ENCODE measurements at regions not wholly inside any gene's neighbourhood (a gene's known extent, or its start where the extent isn't known, plus 50 kb on each side); places are given as distances from the start of the nearest gene placed in this dataset.

- peak; percentile 75 for DNase-seq
Measured at GRCh38 chr13:47826471-47826870, 174.6 kb downstream of the SUCLA2 start.

DNA sequence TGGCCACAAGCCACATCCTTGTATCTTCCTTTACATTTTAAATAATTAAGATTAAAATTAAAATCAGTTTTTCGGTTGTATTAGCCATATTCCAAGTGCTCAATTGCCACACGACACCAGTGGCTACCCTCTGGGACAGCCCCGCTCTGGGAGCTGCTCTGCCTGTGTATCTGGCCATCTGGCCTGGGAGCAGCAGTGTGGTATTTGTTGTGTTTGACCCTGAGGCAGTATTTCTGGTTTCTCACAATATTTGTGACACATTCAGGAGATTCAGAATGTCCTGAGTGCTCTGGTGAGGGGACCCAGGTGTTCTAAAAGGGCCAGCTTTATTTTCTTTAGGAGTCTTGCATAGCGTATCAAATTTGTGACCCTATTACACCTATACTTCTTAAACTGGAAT, 179.0 kb downstream of the SUCLA2 start:
- no peak for DNase-seq

GRCh38 chr13:47816831-47817230, 184.2 kb downstream of the SUCLA2 start:
- no peak for DNase-seq

GRCh38 chr13:47813718-47814117, 187.4 kb downstream of the SUCLA2 start:
- DNase-seq: no peak

DNA sequence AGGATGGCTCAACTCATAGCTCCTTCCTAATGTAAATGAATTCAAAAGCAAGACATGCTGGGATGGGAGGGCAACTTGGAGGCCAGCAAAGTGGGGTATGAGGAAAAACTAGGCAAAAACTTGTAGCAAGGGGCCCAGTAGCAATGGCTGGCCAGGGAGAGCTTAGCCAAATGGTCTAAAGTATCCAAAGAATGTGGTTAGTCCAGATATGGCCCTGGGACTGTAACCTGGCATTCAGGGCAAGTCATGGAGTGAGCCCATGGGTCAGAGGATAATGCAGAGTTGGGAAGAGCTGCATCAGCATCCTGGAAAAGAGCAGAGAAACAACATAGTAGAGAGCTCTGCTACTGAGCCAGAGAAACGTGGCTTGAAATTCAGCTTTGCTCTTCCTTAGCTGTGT, 191.7 kb downstream of the SUCLA2 start:
- DNase-seq: no peak

- no peak for DNase-seq
Measured at GRCh38 chr13:47803131-47803530, 197.9 kb downstream of the SUCLA2 start.

- no peak for DNase-seq
Measured at GRCh38 chr13:47801555-47801954, 199.5 kb downstream of the SUCLA2 start.

- DNase-seq: no peak
Measured at GRCh38 chr13:47800593-47800992, 200.5 kb downstream of the SUCLA2 start.

DNA sequence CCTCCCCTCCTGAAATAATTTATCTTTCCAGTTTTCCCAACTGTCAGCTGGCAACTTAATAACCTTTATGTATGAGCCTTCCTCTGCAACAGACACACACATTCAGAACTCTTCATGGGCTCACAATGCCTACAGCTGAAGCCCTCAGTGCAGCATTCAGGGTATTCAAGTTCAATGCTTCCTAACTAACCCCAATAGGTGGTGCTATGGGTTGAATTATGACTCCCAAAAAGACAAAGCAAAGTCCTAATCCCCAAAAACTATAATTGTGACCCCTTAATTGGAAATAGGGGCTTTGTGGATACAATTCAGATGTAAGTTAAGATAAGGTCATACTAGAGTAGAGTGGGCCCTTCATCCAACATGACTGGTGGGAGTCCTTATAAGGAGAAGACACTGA, 202.2 kb downstream of the SUCLA2 start:
- DNase-seq: peak; percentile 36

GRCh38 chr13:47798194-47798593, 202.9 kb downstream of the SUCLA2 start:
- no peak for DNase-seq

DNA sequence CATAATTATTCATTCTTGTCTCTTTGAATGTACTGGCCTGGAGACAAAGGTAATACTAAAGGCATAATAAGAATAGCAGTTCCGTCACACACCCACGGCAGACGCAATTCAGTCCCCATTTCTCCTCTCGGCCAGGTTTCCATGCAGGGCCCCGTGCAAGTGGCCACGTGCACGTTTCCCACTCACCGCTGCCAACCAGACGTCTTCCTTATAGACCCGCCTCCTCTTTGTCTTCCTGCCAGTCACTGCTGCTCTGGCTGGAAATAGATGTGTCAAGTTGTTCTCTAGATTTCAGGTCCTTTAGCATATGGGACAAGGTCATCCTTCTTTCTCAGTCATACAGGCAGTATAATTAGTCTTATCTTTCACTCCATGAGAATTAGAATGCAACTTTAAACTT, 204.3 kb downstream of the SUCLA2 start:
- DNase-seq: no peak

DNA sequence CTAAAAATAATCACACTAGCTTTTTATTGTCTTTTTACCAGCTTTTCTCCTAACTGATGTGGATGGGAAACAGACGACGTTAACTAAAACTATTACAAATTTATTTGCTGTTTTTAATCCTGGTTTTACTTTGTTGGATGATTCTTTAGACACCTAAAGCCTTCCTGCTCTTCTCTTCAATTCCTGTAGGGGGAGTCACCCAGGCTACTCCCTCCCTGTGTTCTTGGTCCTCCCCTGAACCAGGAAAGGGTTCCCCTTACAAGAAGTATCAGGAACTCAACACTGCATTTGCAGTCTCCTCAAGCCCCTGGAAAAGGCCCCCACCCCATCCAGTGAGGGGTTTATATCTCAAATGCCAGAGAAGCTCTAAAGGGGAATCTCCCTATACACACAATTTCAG, 206.1 kb downstream of the SUCLA2 start:
- peak; percentile 17 for DNase-seq

DNA sequence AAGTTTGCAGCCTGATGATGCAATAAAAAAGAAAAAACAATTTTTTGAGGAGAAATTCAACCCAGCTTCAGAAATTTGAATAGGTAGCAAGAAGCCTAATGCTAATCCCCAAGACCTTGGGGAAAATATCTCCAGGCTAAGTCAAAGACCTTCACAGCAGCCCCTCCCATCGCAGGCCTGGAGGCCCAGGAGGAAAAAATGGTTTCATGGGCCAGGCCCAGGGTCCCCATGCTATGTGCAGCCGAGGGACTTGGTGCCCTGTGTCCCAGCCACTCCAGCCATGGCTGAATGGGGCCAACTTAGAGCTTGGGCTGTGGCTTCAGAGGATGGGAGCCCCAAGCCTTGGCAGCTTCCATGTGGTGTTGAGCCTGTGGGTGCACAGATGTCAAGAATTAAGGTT, 210.3 kb downstream of the SUCLA2 start:
- DNase-seq: no peak

DNA sequence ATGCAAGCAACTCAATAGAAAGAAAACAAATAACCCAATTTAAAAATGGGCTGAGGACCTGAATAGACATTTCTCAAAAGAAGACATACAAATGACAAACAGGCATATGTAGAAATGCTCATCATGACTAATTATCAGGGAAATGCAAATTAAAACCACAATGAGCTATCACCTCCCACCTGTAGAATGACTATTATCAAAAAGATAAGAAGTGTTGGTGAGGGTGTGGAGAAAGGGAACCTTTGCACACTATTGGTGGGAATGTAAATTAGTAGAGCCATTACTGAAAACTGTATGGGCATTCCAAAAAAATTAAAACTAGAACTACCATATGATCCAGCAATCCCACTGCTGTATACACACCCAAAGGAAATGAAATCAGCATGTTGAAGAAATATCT, 212.2 kb downstream of the SUCLA2 start:
- no peak for DNase-seq

GRCh38 chr13:47774671-47774994, 226.4 kb downstream of the SUCLA2 start:
- no peak for DNase-seq

- no peak for DNase-seq
Measured at GRCh38 chr13:47764817-47765216, 236.3 kb downstream of the SUCLA2 start.

DNA sequence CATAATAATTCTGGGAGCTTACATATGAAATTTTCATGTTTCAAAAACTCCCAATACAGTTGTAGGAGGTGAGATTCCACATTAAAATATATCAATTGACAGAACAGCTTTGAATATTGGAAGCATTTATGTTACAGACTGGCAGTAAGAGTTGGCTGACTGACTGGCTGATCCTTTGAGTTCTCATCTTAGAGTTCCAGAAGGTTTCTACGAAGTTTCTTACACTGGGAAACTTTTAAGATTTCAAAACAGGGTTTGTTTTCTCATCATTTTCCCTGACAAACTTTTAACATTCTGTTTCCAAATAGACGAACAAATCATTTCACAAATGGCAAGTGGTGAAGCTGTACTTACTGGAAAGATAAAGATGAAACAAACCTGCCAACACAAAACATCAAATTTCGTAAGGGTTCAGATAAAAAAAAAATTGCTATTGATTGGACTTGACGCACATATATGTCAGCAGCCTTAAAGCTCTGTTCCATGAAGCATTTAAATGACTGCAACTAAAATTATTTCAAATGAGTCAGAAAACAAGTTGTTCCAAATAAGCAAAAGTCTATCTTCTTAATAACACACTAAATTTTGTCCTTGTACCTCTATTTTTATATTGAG, 243.5 kb downstream of the SUCLA2 start:
- DNase-seq: no peak

GRCh38 chr13:47747901-47748300, 253.2 kb downstream of the SUCLA2 start:
- DNase-seq: no peak

DNA sequence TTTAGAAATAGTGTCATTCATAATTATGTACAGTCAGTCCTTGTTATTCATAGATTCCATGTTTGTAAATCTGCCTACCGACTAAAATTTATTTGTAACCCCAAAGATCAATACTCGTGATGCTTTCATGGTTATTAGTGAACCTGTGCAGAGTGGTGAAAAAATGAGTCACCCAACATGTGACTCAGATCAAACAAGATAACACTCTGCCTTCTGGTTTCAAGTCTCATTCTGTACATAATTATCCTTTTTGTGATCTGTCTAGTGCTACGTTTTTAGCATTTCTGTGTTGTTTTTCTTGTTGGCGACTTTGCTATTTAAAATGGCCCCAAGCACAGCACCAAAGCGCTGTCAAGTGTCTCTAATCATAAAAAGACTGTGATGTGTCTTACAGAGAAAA, 274.7 kb downstream of the SUCLA2 start:
- no peak for DNase-seq

- DNase-seq: no peak
Measured at GRCh38 chr13:47723898-47724297, 277.2 kb downstream of the SUCLA2 start.

DNA sequence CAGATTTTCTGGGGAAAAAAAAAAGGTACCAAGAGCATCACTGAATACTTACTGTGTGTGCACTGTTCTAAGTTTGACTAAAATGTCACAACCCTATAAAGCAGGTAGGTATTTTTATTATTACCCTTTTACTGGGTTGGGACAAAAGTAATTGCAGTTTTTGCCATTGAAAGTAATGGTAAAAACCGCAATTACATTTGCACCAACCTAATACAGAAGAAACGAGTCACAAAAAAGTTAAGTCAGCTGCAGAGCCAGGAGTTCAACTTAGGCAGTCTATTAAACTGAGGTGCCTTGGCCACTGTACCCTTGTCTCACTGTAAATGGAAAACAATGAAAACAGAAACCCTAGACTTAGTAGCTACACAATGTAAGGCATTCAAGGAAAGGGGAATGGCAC, 281.9 kb downstream of the SUCLA2 start:
- DNase-seq: no peak

- no peak for DNase-seq
Measured at GRCh38 chr13:47718556-47718955, 282.5 kb downstream of the SUCLA2 start.

DNA sequence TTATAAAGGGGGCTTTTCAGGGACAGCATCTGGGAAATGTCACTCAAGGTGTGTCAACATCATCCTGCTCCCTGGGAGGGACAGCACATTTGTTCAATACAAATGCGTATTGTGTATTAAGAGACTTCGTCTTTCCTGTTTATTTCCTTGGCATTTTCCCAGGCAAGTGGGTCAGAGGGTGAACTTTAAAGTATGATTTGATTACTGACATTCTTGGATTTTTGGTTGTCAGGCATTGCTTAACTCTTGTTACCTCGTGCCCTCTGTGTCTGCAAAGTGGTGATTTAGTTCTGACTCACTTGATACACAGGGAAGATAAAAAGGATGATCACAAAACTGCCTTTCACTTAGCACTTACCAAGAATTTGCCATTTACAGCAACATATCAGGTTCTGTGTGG, 292.7 kb downstream of the SUCLA2 start:
- DNase-seq: peak; percentile 67

GRCh38 chr13:47707414-47707813, 293.7 kb downstream of the SUCLA2 start:
- no peak for DNase-seq

GRCh38 chr13:47705185-47705584, 295.9 kb downstream of the SUCLA2 start:
- no peak for DNase-seq

- DNase-seq: no peak
Measured at GRCh38 chr13:47696674-47697073, 304.4 kb downstream of the SUCLA2 start.
